ENCODE measurements at regions not wholly inside any gene's neighbourhood (a gene's known extent, or its start where the extent isn't known, plus 50 kb on each side); places are given as distances from the start of the nearest gene placed in this dataset.
"Not testable (repeated sequence)": the region's sequence is repeated elsewhere in the genome, so short reads cannot be mapped to it uniquely, and the experiment has no call there.

- Mint-ChIP-seq H3K4me3 (no peak overlapping the region), H3K27me3 (peaks cover 3% of the 10 kb centered on the region), H3K4me1 (no peaks in the 10 kb centered on the region), H3K9me3 (ENCODE audit: low read depth) (no peaks in the 10 kb centered on the region), H3K36me3 (ENCODE audit: low read depth) (no peaks in the 10 kb centered on the region), H3K27ac (no peak overlapping the region)
- CTCF ChIA-PET, result interaction anchor here (1.2 kb wide), 1 partner anchor 148 kb away, joined by 3 read pairs; no protein-coding TSS in a partner anchor
- no peak for ATAC-seq
- DNase-seq, result no peak
- intact Hi-C loops (cut with DNase I, micrococcal nuclease), result no loop called here
- POLR2A ChIA-PET, result no interaction called here
Observed at GRCh38 chr6:106830930-106831329, 143.6 kb downstream of the CD24 start.

DNA sequence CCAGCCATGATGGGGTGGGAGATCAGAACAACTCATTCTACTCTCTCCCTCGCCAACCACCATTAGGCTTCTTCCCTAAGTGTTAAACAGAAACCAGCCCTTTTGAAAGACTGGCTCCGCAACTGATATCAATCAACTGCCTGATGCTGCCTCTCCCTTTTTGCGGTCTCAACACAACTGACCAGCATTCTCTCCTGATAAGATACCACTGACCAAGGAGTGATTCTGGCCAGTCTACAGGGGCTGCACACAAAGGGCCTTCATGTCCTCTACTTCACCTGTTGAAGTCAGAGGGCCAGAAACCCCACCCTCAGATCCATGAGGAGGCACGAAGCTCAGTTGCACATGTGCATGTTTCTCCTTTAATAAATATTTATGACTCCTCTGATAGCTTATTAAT, 145.1 kb downstream of the CD24 start:
- H3K9me3 Mint-ChIP-seq (ENCODE audit: low read depth), result no peaks in the 10 kb centered on the region
- POLR2A ChIA-PET, result no interaction called here
- H3K27ac Mint-ChIP-seq, result no peak overlapping the region
- H3K27me3 Mint-ChIP-seq, result peaks cover 3% of the 10 kb centered on the region
- H3K36me3 Mint-ChIP-seq (ENCODE audit: low read depth), result no peaks in the 10 kb centered on the region
- DNase-seq, result no peak
- H3K4me1 Mint-ChIP-seq, result no peaks in the 10 kb centered on the region
- intact Hi-C loops (cut with DNase I, micrococcal nuclease), result no loop called here
- ATAC-seq, result no peak
- H3K4me3 Mint-ChIP-seq, result no peak overlapping the region
- CTCF ChIA-PET, result interaction anchor here (1.1 kb wide), 1 partner anchor 12 kb away, joined by 3 read pairs; no protein-coding TSS in a partner anchor

GRCh38 chr6:106827081-106827480, 147.4 kb downstream of the CD24 start:
- ATAC-seq (no peak), DNase-seq (no peak)
- Mint-ChIP-seq H3K27me3 (peaks cover 3% of the 10 kb centered on the region), H3K4me1 (no peaks in the 10 kb centered on the region), H3K9me3 (ENCODE audit: low read depth) (no peaks in the 10 kb centered on the region), H3K27ac (no peak overlapping the region), H3K4me3 (no peak overlapping the region), H3K36me3 (ENCODE audit: low read depth) (no peaks in the 10 kb centered on the region)
- intact Hi-C loops (cut with DNase I, micrococcal nuclease), result no loop called here
- POLR2A ChIA-PET, result no interaction called here
- CTCF ChIA-PET, result no interaction called here

- POLR2A ChIA-PET, result no interaction called here
Observed at GRCh38 chr6:106825156-106825555, 149.4 kb downstream of the CD24 start.

DNA sequence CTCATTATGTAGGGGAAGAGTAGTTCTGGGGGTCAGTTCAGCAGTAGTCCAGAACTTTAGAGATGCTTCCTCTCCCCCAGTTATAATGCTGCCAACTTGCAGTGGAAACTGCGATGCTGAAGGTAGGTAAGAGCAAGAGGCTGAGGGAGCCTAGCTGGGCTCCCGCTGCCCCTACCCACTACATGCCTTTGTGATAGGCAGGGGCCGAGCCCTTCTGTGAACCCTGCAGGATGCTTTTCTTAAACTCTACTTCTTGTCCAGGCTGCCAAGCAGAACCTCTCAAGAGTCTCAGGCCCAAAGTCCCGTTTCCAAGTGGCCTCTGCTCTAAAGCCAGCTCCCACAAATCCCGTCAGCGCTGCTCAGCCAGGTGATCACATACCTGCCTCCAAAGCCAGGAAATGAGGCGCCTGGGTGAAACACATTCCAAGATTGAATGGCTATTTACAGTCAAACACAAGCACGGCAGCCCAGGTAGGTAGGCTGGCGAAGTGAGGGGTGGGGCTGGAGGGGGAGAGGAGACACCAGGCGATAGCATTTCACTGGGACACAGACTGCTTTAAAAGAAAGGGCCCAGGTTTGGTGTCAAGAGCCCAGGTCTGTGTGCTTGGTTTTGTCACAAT, 150.7 kb downstream of the CD24 start:
- no peak overlapping the region for H3K4me3 Mint-ChIP-seq
- intact Hi-C loops (cut with DNase I, micrococcal nuclease), result no loop called here
- ChIA-PET CTCF (interaction anchor here (0.7 kb wide), 1 partner anchor 1563 kb away, joined by 4 read pairs; no protein-coding TSS in a partner anchor), POLR2A (no interaction called here)
- no peaks in the 10 kb centered on the region for H3K9me3 Mint-ChIP-seq (ENCODE audit: low read depth)
- no peaks in the 10 kb centered on the region for H3K4me1 Mint-ChIP-seq
- no peak for ATAC-seq
- H3K27ac Mint-ChIP-seq, result no peak overlapping the region
- DNase-seq, result no peak
- peaks cover 10% of the 10 kb centered on the region for H3K27me3 Mint-ChIP-seq
- no peaks in the 10 kb centered on the region for H3K36me3 Mint-ChIP-seq (ENCODE audit: low read depth)

More at GRCh38 chr6:106825156-106825555, 149.4 kb downstream of the CD24 start:
- H3K9me3 Mint-ChIP-seq (ENCODE audit: low read depth), result no peaks in the 10 kb centered on the region
- DNase-seq (no peak), ATAC-seq (no peak)
- peaks cover 10% of the 10 kb centered on the region for H3K27me3 Mint-ChIP-seq
- CTCF ChIA-PET, result no interaction called here
- no peaks in the 10 kb centered on the region for H3K4me1 Mint-ChIP-seq
- no peak overlapping the region for H3K4me3 Mint-ChIP-seq
- intact Hi-C loops (cut with DNase I, micrococcal nuclease), result no loop called here
- H3K36me3 Mint-ChIP-seq (ENCODE audit: low read depth), result no peaks in the 10 kb centered on the region
- H3K27ac Mint-ChIP-seq, result no peak overlapping the region

DNA sequence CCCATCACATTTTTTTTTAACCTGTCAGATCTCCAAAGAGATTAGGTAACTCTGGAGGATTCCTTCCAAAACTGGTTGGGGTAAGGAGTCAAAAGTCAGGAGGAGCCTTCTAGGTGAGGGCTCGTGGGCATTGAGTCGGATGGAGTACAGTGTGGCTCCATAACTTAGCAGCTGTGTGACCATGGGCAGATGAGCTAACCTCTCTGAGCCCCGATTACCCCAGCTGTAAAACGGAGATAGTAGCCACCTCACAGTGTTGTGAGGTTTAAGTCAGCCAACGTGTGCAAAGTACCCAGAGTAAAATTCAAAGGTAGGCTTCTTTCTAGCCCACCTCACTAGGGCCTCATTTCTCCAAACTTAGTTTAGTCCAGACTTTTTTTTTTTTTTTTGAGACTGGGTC, 151.5 kb downstream of the CD24 start:
- intact Hi-C loops (cut with DNase I, micrococcal nuclease), result no loop called here
- H3K9me3 Mint-ChIP-seq (ENCODE audit: low read depth), result no peaks in the 10 kb centered on the region
- no peak overlapping the region for H3K27ac Mint-ChIP-seq
- no peaks in the 10 kb centered on the region for H3K36me3 Mint-ChIP-seq (ENCODE audit: low read depth)
- no peak overlapping the region for H3K4me3 Mint-ChIP-seq
- peaks cover 8% of the 10 kb centered on the region for H3K27me3 Mint-ChIP-seq
- POLR2A ChIA-PET, result no interaction called here
- no peak for DNase-seq
- CTCF ChIA-PET, result no interaction called here
- no peak for ATAC-seq
- H3K4me1 Mint-ChIP-seq, result no peaks in the 10 kb centered on the region

DNA sequence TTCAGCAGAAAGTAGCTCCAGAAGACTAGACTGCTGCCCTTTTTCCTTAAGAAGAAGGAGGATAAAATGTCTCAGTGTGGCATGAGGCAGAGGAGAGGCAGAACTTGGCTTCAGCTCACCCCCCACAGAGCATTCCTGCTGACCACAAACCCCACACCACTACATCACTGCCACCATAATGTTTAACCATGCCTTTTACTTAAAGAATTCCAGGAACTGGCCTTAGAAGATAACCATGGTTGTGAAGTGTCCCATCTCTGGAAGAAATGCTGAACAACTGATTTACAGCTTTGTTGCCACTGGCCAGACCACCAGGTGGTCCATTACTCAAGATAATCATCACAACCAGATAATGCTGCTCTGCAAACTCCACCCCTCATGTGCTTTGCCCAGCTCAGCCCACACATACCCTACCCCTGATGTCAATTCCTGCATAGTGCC, 154.1 kb downstream of the CD24 start:
- no peak overlapping the region for H3K27ac Mint-ChIP-seq
- DNase-seq (no peak), ATAC-seq (no peak)
- no peaks in the 10 kb centered on the region for H3K36me3 Mint-ChIP-seq (ENCODE audit: low read depth)
- intact Hi-C loops (cut with DNase I, micrococcal nuclease), result no loop called here
- no peaks in the 10 kb centered on the region for H3K9me3 Mint-ChIP-seq (ENCODE audit: low read depth)
- no peaks in the 10 kb centered on the region for H3K4me1 Mint-ChIP-seq
- CTCF ChIA-PET, result interaction anchor here (0.6 kb wide), 1 partner anchor 29 kb away, joined by 3 read pairs; no protein-coding TSS in a partner anchor
- H3K4me3 Mint-ChIP-seq, result no peak overlapping the region
- peaks cover 8% of the 10 kb centered on the region for H3K27me3 Mint-ChIP-seq
- POLR2A ChIA-PET, result no interaction called here

DNA sequence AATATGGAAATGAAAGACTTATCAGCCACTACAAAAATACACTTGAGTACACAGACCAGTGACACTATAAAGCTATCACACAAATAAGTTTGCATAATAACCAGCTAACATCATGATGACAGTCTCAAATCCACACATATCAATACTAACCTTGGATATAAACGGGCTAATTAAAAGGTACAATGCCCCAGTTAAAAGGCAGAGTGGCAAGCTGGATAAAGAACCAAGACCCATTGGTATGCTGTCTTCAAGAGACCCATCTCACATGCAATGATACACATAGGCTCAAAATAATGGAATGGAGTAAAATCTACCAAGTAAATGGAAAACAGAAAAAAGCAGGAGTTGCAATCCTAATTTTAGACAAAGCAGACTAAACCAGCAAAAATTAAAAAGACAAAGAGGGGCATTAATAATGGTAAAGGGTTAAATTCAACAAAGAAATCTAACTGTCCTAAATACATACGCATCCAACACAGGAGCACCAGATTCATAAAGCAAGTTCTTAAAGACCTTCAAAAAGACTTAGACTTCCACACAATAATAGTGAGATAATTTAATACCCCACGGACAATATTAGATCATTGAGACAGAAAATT, 163.3 kb downstream of the CD24 start:
- H3K27me3 Mint-ChIP-seq, result peaks cover 2% of the 10 kb centered on the region
- ATAC-seq (no peak), DNase-seq (no peak)
- intact Hi-C loops (cut with DNase I, micrococcal nuclease), result no loop called here
- no peak overlapping the region for H3K4me3 Mint-ChIP-seq
- ChIA-PET POLR2A (no interaction called here), CTCF (interaction anchor here (0.7 to 1.1 kb wide), 2 partner anchors 38 to 134 kb away, joined by 3 read pairs; no protein-coding TSS in a partner anchor)
- H3K4me1 Mint-ChIP-seq, result no peaks in the 10 kb centered on the region
- peaks cover 2% of the 10 kb centered on the region for H3K36me3 Mint-ChIP-seq (ENCODE audit: low read depth)
- H3K9me3 Mint-ChIP-seq (ENCODE audit: low read depth), result peaks cover 22% of the 10 kb centered on the region
- H3K27ac Mint-ChIP-seq, result no peak overlapping the region

- ChIA-PET POLR2A (interaction anchor here (0.6 kb wide), 1 partner anchor 8 kb away, joined by 6 read pairs; no protein-coding TSS in a partner anchor), CTCF (no interaction called here)
- no peak overlapping the region for H3K4me3 Mint-ChIP-seq
- peaks cover 22% of the 10 kb centered on the region for H3K9me3 Mint-ChIP-seq (ENCODE audit: low read depth)
- H3K27ac Mint-ChIP-seq, result no peak overlapping the region
- ATAC-seq (no peak), DNase-seq (no peak)
- H3K4me1 Mint-ChIP-seq, result no peaks in the 10 kb centered on the region
- intact Hi-C loops (cut with DNase I, micrococcal nuclease), result no loop called here
- H3K36me3 Mint-ChIP-seq (ENCODE audit: low read depth), result peaks cover 2% of the 10 kb centered on the region
- peaks cover 2% of the 10 kb centered on the region for H3K27me3 Mint-ChIP-seq
Observed at GRCh38 chr6:106808758-106809157, 165.8 kb downstream of the CD24 start.

DNA sequence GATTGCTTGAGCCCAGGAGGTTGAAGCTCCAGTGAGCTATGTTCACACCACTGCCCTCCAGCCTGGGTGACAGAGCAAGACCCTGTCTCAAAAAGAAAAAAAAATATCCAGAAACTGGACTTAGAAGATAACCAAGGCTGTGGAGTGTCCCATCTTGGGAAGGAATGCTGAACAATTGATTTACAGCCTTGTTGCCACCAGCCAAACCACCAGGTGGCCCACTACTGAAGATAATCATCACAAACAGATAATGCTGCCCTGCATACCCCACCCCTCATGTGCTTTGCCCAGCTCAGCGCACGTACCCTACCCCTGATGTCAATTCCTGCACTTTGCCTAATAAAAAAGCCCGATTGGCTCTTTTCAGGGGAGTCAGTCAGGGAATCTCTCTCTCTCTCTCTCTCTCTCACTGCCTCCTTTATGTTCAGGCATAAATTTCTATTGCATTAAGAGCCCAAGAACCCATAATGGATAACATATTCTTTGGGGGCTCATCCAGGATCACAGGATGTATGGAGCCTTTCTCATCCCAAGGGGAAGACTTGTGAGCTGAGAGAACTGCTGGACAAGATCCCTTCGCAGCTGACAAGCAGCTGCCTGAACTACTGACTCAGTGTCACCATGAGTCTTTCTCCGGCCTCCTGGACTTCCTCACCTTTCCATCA, 166.4 kb downstream of the CD24 start:
- ATAC-seq, result no peak
- Mint-ChIP-seq H3K27me3 (no peaks in the 10 kb centered on the region), H3K36me3 (ENCODE audit: low read depth) (peaks cover 2% of the 10 kb centered on the region), H3K9me3 (ENCODE audit: low read depth) (peaks cover 22% of the 10 kb centered on the region), H3K4me3 (no peak overlapping the region), H3K27ac (no peak overlapping the region), H3K4me1 (no peaks in the 10 kb centered on the region)
- ChIA-PET POLR2A (no interaction called here), CTCF (no interaction called here)
- intact Hi-C loops (cut with DNase I, micrococcal nuclease), result no loop called here
- no peak for DNase-seq

GRCh38 chr6:106806253-106806652, 168.3 kb downstream of the CD24 start:
- ATAC-seq; DNase-seq; intact Hi-C loops (cut with DNase I, micrococcal nuclease); H3K27me3 Mint-ChIP-seq; H3K4me3 Mint-ChIP-seq; H3K4me1 Mint-ChIP-seq; POLR2A ChIA-PET; H3K36me3 Mint-ChIP-seq (ENCODE audit: low read depth); H3K27ac Mint-ChIP-seq: not testable (repeated sequence)
- CTCF ChIA-PET, result interaction anchor here (0.7 kb wide), 1 partner anchor 66 kb away, joined by 3 read pairs; no protein-coding TSS in a partner anchor
- H3K9me3 Mint-ChIP-seq (ENCODE audit: low read depth), result peaks cover 16% of the 10 kb centered on the region

DNA sequence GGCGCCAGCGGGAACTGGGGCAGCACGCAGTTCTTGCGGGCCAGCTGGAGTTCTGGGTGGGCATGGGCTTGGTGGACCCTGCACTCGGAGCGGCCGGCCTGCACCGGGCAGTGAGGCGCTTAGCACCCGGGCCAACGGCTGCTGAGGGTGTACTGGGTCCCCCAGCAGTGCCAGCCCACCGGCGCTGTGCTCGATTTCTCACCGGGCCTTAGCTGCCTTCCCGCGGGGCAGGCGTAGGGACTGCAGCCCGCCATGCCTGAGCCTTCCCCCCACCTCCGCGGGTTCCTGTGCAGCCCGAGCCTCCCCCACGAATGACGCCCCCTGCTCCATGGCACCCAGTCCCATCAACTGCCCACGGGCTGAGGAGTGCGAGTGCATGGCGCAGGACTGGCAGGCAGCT, 168.8 kb downstream of the CD24 start:
- intact Hi-C loops (cut with DNase I, micrococcal nuclease), result no loop called here
- ChIA-PET POLR2A (no interaction called here), CTCF (no interaction called here)
- peaks cover 12% of the 10 kb centered on the region for H3K9me3 Mint-ChIP-seq (ENCODE audit: low read depth)
- DNase-seq (no peak), ATAC-seq (no peak)
- peaks cover 2% of the 10 kb centered on the region for H3K36me3 Mint-ChIP-seq (ENCODE audit: low read depth)
- no peaks in the 10 kb centered on the region for H3K4me1 Mint-ChIP-seq
- no peak overlapping the region for H3K27ac Mint-ChIP-seq
- no peak overlapping the region for H3K4me3 Mint-ChIP-seq
- H3K27me3 Mint-ChIP-seq, result peaks cover 5% of the 10 kb centered on the region

Data from activated CD4-positive, alpha-beta T cell treated with anti-CD3 and anti-CD28 coated beads for 36 hours (primary cell).